SKM-1 treated with dmso at 0.1 percent for 144 hours (cell line): ENCODE measurements at regions not wholly inside any gene's neighbourhood (a gene's known extent, or its start where the extent isn't known, plus 50 kb on each side); places are given as distances from the start of the nearest gene placed in this dataset.

Experiments
- DNase-seq: peaks from one replicate; lab custom pipeline; 2025; ENCODE audit not compliant: unreplicated experiment; lab: John Stamatoyannopoulos, UW

- no peak for DNase-seq
Observed at GRCh38 chr12:92337128-92337527, 191.5 kb upstream of the BTG1 start.

- no peak for DNase-seq
Observed at GRCh38 chr12:92336641-92337040, 191.0 kb upstream of the BTG1 start.

- DNase-seq = no peak
Observed at GRCh38 chr12:92335831-92336230, 190.2 kb upstream of the BTG1 start.

- DNase-seq = no peak
Observed at GRCh38 chr12:92334552-92334951, 188.9 kb upstream of the BTG1 start.

GRCh38 chr12:92332552-92332951 is 186.9 kb upstream of the BTG1 start:
- no peak for DNase-seq

GRCh38 chr12:92331383-92331782 is 185.7 kb upstream of the BTG1 start:
- DNase-seq = no peak

GRCh38 chr12:92330654-92331053 is 185.0 kb upstream of the BTG1 start:
- no peak for DNase-seq

- DNase-seq = no peak
Observed at GRCh38 chr12:92326877-92327276, 181.2 kb upstream of the BTG1 start.

GRCh38 chr12:92324849-92325500 is 179.3 kb upstream of the BTG1 start:
- no peak for DNase-seq

- DNase-seq = no peak
Observed at GRCh38 chr12:92312463-92312964, 166.9 kb upstream of the BTG1 start.

GRCh38 chr12:92304371-92305055 is 158.9 kb upstream of the BTG1 start:
- no peak for DNase-seq

- no peak for DNase-seq
Observed at GRCh38 chr12:92302041-92302829, 156.6 kb upstream of the BTG1 start.

- DNase-seq = no peak
Observed at GRCh38 chr12:92301356-92301755, 155.7 kb upstream of the BTG1 start.

- peak; percentile 48 for DNase-seq
Observed at GRCh38 chr12:92300777-92301176, 155.1 kb upstream of the BTG1 start.

GRCh38 chr12:92299744-92300143 is 154.1 kb upstream of the BTG1 start:
- no peak for DNase-seq

GRCh38 chr12:92299344-92299743 is 153.7 kb upstream of the BTG1 start:
- DNase-seq = no peak

- DNase-seq = no peak
Observed at GRCh38 chr12:92297932-92298696, 152.5 kb upstream of the BTG1 start.

- DNase-seq = no peak
Observed at GRCh38 chr12:92297405-92297804, 151.8 kb upstream of the BTG1 start.

GRCh38 chr12:92295523-92295922 is 149.9 kb upstream of the BTG1 start:
- no peak for DNase-seq

GRCh38 chr12:92294676-92295440 is 149.2 kb upstream of the BTG1 start:
- DNase-seq = no peak
